Thyroid gland (tissue), 4 donors: ENCODE measurements at regions not wholly inside any gene's neighbourhood (a gene's known extent, or its start where the extent isn't known, plus 50 kb on each side); places are given as distances from the start of the nearest gene placed in this dataset.

Experiments
- CTCF ChIP-seq, 6 experiments: fragments of 200-600 bp in 3 of 6; fragments of 450-650 bp in 3 of 6; sonication (generic) in 3 of 6; IDR thresholded peaks; one replicate each; pipeline ENCODE4 v1.5.1; 2016 to 2019; ENCODE audit warnings: antibody characterized with exemption in 6 of 6, mild to moderate bottlenecking in 2 of 6, inconsistent platforms in 1 of 6, moderate library complexity in 1 of 6
- POLR2A ChIP-seq, 2 donors: fragments of 450-650 bp; IDR thresholded peaks; one replicate each; pipeline ENCODE4 v1.6.1; 2017; ENCODE audit warnings: antibody characterized with exemption in 2 of 2, mild to moderate bottlenecking in 2 of 2, moderate library complexity in 1 of 2

GRCh38 chr2:109058802-109059201 lies 69.8 kb upstream of the EDAR start:
- TF ChIP-seq CTCF (IDR thresholded peaks at IDR 0.05) (no peak), POLR2A (IDR thresholded peaks at IDR 0.05) (no peak)
